ENCODE measurements at regions not wholly inside any gene's neighbourhood (a gene's known extent, or its start where the extent isn't known, plus 50 kb on each side); places are given as distances from the start of the nearest gene placed in this dataset.
"Not testable (repeated sequence)": the region's sequence is repeated elsewhere in the genome, so short reads cannot be mapped to it uniquely, and the experiment has no call there.

- DNase-seq = no peak
These were observed 123.7 kb upstream of the KCTD7 start for GRCh38 chr7:66505009-66505408.

GRCh38 chr7:66505531-66506451, 122.9 kb upstream of the KCTD7 start:
- DNase-seq = peak; percentile 20

- DNase-seq = not testable (repeated sequence)
These were observed 122.0 kb upstream of the KCTD7 start for GRCh38 chr7:66506703-66507102.

- DNase-seq = no peak
These were observed 120.9 kb upstream of the KCTD7 start for GRCh38 chr7:66507764-66508296.

- DNase-seq = no peak
These were observed 120.2 kb upstream of the KCTD7 start for GRCh38 chr7:66508431-66508830.

GRCh38 chr7:66514050-66514449, 114.6 kb upstream of the KCTD7 start:
- no peak for DNase-seq

GRCh38 chr7:66517212-66517909, 111.3 kb upstream of the KCTD7 start:
- DNase-seq = no peak

GRCh38 chr7:66518151-66518691, 110.5 kb upstream of the KCTD7 start:
- no peak for DNase-seq

GRCh38 chr7:66521675-66522074, 107.0 kb upstream of the KCTD7 start:
- no peak for DNase-seq

- no peak for DNase-seq
These were observed 106.2 kb upstream of the KCTD7 start for GRCh38 chr7:66522518-66522917.

GRCh38 chr7:66523409-66523808, 105.3 kb upstream of the KCTD7 start:
- DNase-seq = no peak

GRCh38 chr7:66524738-66525137, 103.9 kb upstream of the KCTD7 start:
- DNase-seq = no peak

- not testable (repeated sequence) for DNase-seq
These were observed 101.9 kb upstream of the KCTD7 start for GRCh38 chr7:66526782-66527181.

- DNase-seq = no peak
These were observed 100.0 kb upstream of the KCTD7 start for GRCh38 chr7:66528652-66529051.

GRCh38 chr7:66529883-66530610, 98.6 kb upstream of the KCTD7 start:
- no peak for DNase-seq

- DNase-seq = no peak
These were observed 93.0 kb upstream of the KCTD7 start for GRCh38 chr7:66535414-66536329.

GRCh38 chr7:66537380-66537779, 91.3 kb upstream of the KCTD7 start:
- no peak for DNase-seq

GRCh38 chr7:66537876-66538275, 90.8 kb upstream of the KCTD7 start:
- DNase-seq = no peak

GRCh38 chr7:66539264-66539623, 89.4 kb upstream of the KCTD7 start:
- no peak for DNase-seq

- DNase-seq = no peak
These were observed 88.7 kb upstream of the KCTD7 start for GRCh38 chr7:66539902-66540375.

GRCh38 chr7:66542049-66542448, 86.6 kb upstream of the KCTD7 start:
- DNase-seq = no peak
